ENCODE measurements at regions not wholly inside any gene's neighbourhood (a gene's known extent, or its start where the extent isn't known, plus 50 kb on each side); places are given as distances from the start of the nearest gene placed in this dataset.
"Not testable (repeated sequence)": the region's sequence is repeated elsewhere in the genome, so short reads cannot be mapped to it uniquely, and the experiment has no call there.

GRCh38 chrX:143935601-143936000 lies 51.7 kb downstream of the UBE2NL start:
- no peak for DNase-seq

- DNase-seq: no peak
These were observed 56.2 kb downstream of the UBE2NL start for GRCh38 chrX:143940119-143940518.

- no peak for DNase-seq
These were observed 61.3 kb downstream of the UBE2NL start for GRCh38 chrX:143945171-143945570.

- DNase-seq: no peak
These were observed 80.7 kb downstream of the UBE2NL start for GRCh38 chrX:143964549-143964948.

- DNase-seq: no peak
These were observed 104.5 kb downstream of the UBE2NL start for GRCh38 chrX:143988356-143988755.

- DNase-seq: no peak
These were observed 110.3 kb downstream of the UBE2NL start for GRCh38 chrX:143994206-143994605.

GRCh38 chrX:143998261-143998660 lies 114.4 kb downstream of the UBE2NL start:
- DNase-seq: no peak

GRCh38 chrX:144006811-144007210 lies 122.9 kb downstream of the UBE2NL start:
- DNase-seq: no peak

- DNase-seq: no peak
These were observed 156.9 kb downstream of the UBE2NL start for GRCh38 chrX:144040793-144041192.

- no peak for DNase-seq
These were observed 158.4 kb downstream of the UBE2NL start for GRCh38 chrX:144042271-144042670.

- DNase-seq: no peak
These were observed 191.6 kb downstream of the UBE2NL start for GRCh38 chrX:144075432-144075831.

GRCh38 chrX:144082237-144082636 lies 198.4 kb downstream of the UBE2NL start:
- DNase-seq: peak in 1 of 2 donors; percentile 3

GRCh38 chrX:144089674-144090073 lies 205.8 kb downstream of the UBE2NL start:
- not testable (repeated sequence) for DNase-seq

GRCh38 chrX:144092116-144092515 lies 208.2 kb downstream of the UBE2NL start:
- not testable (repeated sequence) for DNase-seq

- not testable (repeated sequence) for DNase-seq
These were observed 235.6 kb downstream of the UBE2NL start for GRCh38 chrX:144119490-144119889.

- DNase-seq: not testable (repeated sequence)
These were observed 237.7 kb downstream of the UBE2NL start for GRCh38 chrX:144121566-144121965.

GRCh38 chrX:144127570-144128169 lies 243.8 kb downstream of the UBE2NL start:
- not testable (repeated sequence) for DNase-seq

- DNase-seq: not testable (repeated sequence)
These were observed 245.6 kb downstream of the UBE2NL start for GRCh38 chrX:144129511-144129910.

- DNase-seq: not testable (repeated sequence)
These were observed 246.6 kb downstream of the UBE2NL start for GRCh38 chrX:144130507-144130906.

GRCh38 chrX:144131080-144131479 lies 247.2 kb downstream of the UBE2NL start:
- not testable (repeated sequence) for DNase-seq

GRCh38 chrX:144134448-144135119 lies 250.7 kb downstream of the UBE2NL start:
- not testable (repeated sequence) for DNase-seq

- not testable (repeated sequence) for DNase-seq
These were observed 270.6 kb downstream of the UBE2NL start for GRCh38 chrX:144154474-144154873.

GRCh38 chrX:144185197-144185596 lies 301.3 kb downstream of the UBE2NL start:
- DNase-seq: not testable (repeated sequence)

- DNase-seq: not testable (repeated sequence)
These were observed 304.6 kb downstream of the UBE2NL start for GRCh38 chrX:144188489-144188888.

All from inflammatory macrophage (primary cell).